IMR-90 (cell line): ENCODE measurements at regions not wholly inside any gene's neighbourhood (a gene's known extent, or its start where the extent isn't known, plus 50 kb on each side); places are given as distances from the start of the nearest gene placed in this dataset.
"Not testable (repeated sequence)": the region's sequence is repeated elsewhere in the genome, so short reads cannot be mapped to it uniquely, and the experiment has no call there.

ENCODE experiments used
- CTCF ChIP-seq: conservative IDR thresholded peaks from 2 replicates; pipeline ENCODE4 v1.5.1; 2012; ENCODE audit warnings: mild to moderate bottlenecking, low read depth, low read length, improper control_type of control experiment
- POLR2A ChIP-seq: IDR thresholded peaks from 2 replicates; pipeline ENCODE4 v1.6.1; 2012; ENCODE audit warnings: mild to moderate bottlenecking, low read depth, low read length
- RAD21 ChIP-seq: IDR thresholded peaks from 2 replicates; pipeline ENCODE4 v1.6.1; 2012; ENCODE audit warnings: low read length, improper control_type of control experiment
- RFX5 ChIP-seq: IDR thresholded peaks from 2 replicates; pipeline ENCODE4 v1.8.0; 2012; ENCODE audit warnings: low read depth, mild to moderate bottlenecking, low read length, moderate library complexity

- TF ChIP-seq CTCF, RFX5, POLR2A, RAD21: not testable (repeated sequence)
Observed at GRCh38 chr1:121009216-121010057, 119.9 kb downstream of the PPIAL4A start.
